Endodermal cell (in vitro differentiated cells): ENCODE measurements at regions not wholly inside any gene's neighbourhood (a gene's known extent, or its start where the extent isn't known, plus 50 kb on each side); places are given as distances from the start of the nearest gene placed in this dataset.

Experiments
- DNase-seq: peaks from one replicate; pipeline ENCODE4 v3.0.0-alpha.2; 2017
- H3K27ac ChIP-seq: 2 replicates; pipeline ENCODE4 v1.5.1; 2013; ENCODE audit warnings: mild to moderate bottlenecking, low read depth, low read length, moderate library complexity
- H3K27me3 ChIP-seq: 2 replicates; pipeline ENCODE4 v1.6.1; 2013; ENCODE audit warnings: mild to moderate bottlenecking, low read length, moderate library complexity; ENCODE audit not compliant: insufficient read depth, control insufficient read depth, poor library complexity, severe bottlenecking
- H3K36me3 ChIP-seq: 2 replicates; pipeline ENCODE4 v1.7.0; 2013; ENCODE audit warnings: mild to moderate bottlenecking, low read length, moderate library complexity; ENCODE audit not compliant: control insufficient read depth, insufficient read depth
- H3K4me1 ChIP-seq: one replicate; pipeline ENCODE4 v1.7.0; 2013; ENCODE audit warnings: low read length; ENCODE audit not compliant: control insufficient read depth, insufficient read depth
- H3K4me3 ChIP-seq: 2 replicates; pipeline ENCODE4 v1.5.1; 2013; ENCODE audit warnings: mild to moderate bottlenecking, low read length, moderate library complexity
- H3K9ac ChIP-seq: 2 replicates; pipeline ENCODE4 v1.6.1; 2013; ENCODE audit warnings: mild to moderate bottlenecking, low read length, moderate library complexity; ENCODE audit not compliant: poor library complexity, severe bottlenecking; ENCODE audit errors: extremely low read depth
- H3K9me3 ChIP-seq: 2 replicates; pipeline ENCODE4 v1.6.1; 2013; ENCODE audit warnings: mild to moderate bottlenecking, low read length, moderate library complexity; ENCODE audit not compliant: control insufficient read depth
- H3K27ac Mint-ChIP-seq: 2 replicates; pipeline ENCODE4 v1.8.0; 2020; ENCODE audit warnings: mixed read lengths
- H3K27me3 Mint-ChIP-seq: 2 replicates; pipeline ENCODE4 v1.8.0; 2021; ENCODE audit warnings: mild to moderate bottlenecking, mixed read lengths; ENCODE audit not compliant: insufficient read depth
- H3K36me3 Mint-ChIP-seq: 2 replicates; pipeline ENCODE4 v1.8.0; 2020; ENCODE audit warnings: low read depth, mixed read lengths
- H3K4me1 Mint-ChIP-seq: 2 replicates; pipeline ENCODE4 v1.8.0; 2020; ENCODE audit warnings: mixed read lengths
- H3K4me3 Mint-ChIP-seq: 2 replicates; pipeline ENCODE4 v1.8.0; 2020; ENCODE audit warnings: mild to moderate bottlenecking, moderate library complexity, mixed read lengths
- H3K9me3 Mint-ChIP-seq: 2 replicates; pipeline ENCODE4 v1.8.0; 2020; ENCODE audit warnings: mild to moderate bottlenecking, mixed read lengths
- WGBS, 2 experiments: methylation state at CpG; one replicate each; pipeline versions ENCODE4 v1.1.5 to v1.1.7; 2013; ENCODE audit warnings: missing lambda C conversion rate in 2 of 2, mixed read lengths in 1 of 2; ENCODE audit not compliant: insufficient coverage in 1 of 2, insufficient read length in 1 of 2; 5-methylcytosine and 5-hydroxymethylcytosine counted together
- TF ChIP-seq, protein P1 (sequence below): fragments of 200-600 bp; sonication (generic); conservative IDR thresholded peaks from 2 replicates; pipeline ENCODE4 v1.5.0; 2021; ENCODE audit warnings: antibody characterized with exemption, mild to moderate bottlenecking

DNA sequence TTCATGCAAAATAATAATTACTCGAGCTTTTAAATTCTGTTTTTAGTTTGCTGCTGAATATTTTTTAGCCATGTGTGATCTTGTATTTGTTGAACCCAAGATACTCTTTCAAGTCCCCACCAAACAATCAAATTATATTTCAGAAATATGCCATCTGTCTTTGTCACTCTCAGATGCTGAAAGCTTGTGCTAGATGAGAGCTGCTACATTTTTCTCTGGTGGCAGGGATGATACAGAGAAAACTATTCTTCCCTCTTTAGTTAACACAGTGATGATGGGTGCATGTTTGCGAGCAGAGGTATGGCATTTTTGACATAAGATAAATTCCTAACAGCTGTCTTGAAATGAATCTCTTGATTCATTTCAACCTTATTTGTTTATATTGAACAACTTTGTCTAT lies 100.6 kb upstream of the NPHP3 start:
- Histone ChIP-seq H3K9me3 (no peaks in the 10 kb centered on the region), H3K9ac (no peak overlapping the region), H3K4me1 (no peaks in the 10 kb centered on the region), H3K27ac (no peak overlapping the region), H3K27me3 (peaks cover 4% of the 10 kb centered on the region), H3K36me3 (no peaks in the 10 kb centered on the region), H3K4me3 (no peak overlapping the region)
- Mint-ChIP-seq H3K27ac (no peak overlapping the region), H3K36me3 (no peaks in the 10 kb centered on the region), H3K27me3 (no peaks in the 10 kb centered on the region), H3K9me3 (no peaks in the 10 kb centered on the region), H3K4me1 (no peaks in the 10 kb centered on the region), H3K4me3 (no peak overlapping the region)
- WGBS, 2 experiments = 100% methylated on average over 1 to 2 of the region's 2 CpGs
- no peak for DNase-seq
- TF ChIP-seq, protein P1, sequence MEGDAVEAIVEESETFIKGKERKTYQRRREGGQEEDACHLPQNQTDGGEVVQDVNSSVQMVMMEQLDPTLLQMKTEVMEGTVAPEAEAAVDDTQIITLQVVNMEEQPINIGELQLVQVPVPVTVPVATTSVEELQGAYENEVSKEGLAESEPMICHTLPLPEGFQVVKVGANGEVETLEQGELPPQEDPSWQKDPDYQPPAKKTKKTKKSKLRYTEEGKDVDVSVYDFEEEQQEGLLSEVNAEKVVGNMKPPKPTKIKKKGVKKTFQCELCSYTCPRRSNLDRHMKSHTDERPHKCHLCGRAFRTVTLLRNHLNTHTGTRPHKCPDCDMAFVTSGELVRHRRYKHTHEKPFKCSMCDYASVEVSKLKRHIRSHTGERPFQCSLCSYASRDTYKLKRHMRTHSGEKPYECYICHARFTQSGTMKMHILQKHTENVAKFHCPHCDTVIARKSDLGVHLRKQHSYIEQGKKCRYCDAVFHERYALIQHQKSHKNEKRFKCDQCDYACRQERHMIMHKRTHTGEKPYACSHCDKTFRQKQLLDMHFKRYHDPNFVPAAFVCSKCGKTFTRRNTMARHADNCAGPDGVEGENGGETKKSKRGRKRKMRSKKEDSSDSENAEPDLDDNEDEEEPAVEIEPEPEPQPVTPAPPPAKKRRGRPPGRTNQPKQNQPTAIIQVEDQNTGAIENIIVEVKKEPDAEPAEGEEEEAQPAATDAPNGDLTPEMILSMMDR = no peak

DNA sequence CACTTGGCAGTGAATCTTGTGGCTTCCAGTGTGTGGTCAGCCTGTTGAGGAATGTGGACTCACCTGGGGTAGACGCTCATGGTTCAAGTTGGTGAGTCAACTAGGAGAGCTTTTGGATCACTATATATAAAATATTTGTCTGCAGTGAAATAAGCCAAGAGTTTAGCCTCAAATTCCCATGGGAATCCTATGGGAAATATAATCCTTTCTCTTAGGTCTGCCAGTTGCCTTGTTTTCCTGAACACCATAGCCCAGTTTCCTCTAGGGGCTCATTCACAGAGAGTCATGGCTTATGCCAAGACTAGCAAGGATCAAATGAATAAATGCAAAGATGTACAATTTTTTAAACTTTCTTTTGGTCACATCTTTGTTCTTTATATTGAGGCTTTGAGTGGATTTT lies 100.1 kb upstream of the NPHP3 start:
- H3K9me3 Mint-ChIP-seq = no peaks in the 10 kb centered on the region
- no peaks in the 10 kb centered on the region for H3K27me3 Mint-ChIP-seq
- Histone ChIP-seq H3K9ac (no peak overlapping the region), H3K27ac (no peak overlapping the region), H3K36me3 (no peaks in the 10 kb centered on the region), H3K9me3 (no peaks in the 10 kb centered on the region), H3K27me3 (peaks cover 4% of the 10 kb centered on the region), H3K4me3 (no peak overlapping the region), H3K4me1 (no peaks in the 10 kb centered on the region)
- H3K36me3 Mint-ChIP-seq = no peaks in the 10 kb centered on the region
- no peak overlapping the region for H3K4me3 Mint-ChIP-seq
- no peak overlapping the region for H3K27ac Mint-ChIP-seq
- no peaks in the 10 kb centered on the region for H3K4me1 Mint-ChIP-seq
- TF ChIP-seq, protein P1 = no peak
- DNase-seq = no peak
- WGBS, 2 experiments = 90% methylated on average over 1 of the region's 1 CpG; no CpG with 5 or more reads in 1 of the 2 experiments

DNA sequence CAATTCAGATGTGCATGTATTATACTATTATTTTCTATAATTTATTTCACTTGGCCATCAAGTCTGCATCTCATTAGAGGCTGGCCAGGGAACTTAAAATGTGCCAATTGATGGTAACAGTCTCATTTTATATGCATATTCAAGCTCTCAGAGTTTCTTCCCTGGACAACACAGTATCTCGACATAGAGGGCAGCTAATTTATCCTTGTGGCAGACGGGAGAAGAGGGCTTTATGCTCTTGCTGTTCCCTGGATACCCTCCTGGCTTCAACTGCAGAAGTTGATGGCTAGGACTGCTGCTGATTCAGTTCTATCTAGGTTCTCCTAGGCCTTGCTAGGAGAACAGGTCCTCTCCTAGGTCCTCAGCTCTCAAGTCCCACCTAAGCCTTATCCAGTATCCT lies 99.1 kb upstream of the NPHP3 start:
- Mint-ChIP-seq H3K27ac (no peak overlapping the region), H3K4me3 (no peak overlapping the region), H3K27me3 (no peaks in the 10 kb centered on the region), H3K4me1 (no peaks in the 10 kb centered on the region), H3K9me3 (no peaks in the 10 kb centered on the region), H3K36me3 (no peaks in the 10 kb centered on the region)
- TF ChIP-seq, protein P1 = no peak
- 81 to 89% methylated on average over 2 of the region's 2 CpGs for WGBS, 2 experiments
- Histone ChIP-seq H3K4me3 (no peak overlapping the region), H3K27me3 (peaks cover 4% of the 10 kb centered on the region), H3K27ac (no peak overlapping the region), H3K4me1 (no peaks in the 10 kb centered on the region), H3K9ac (no peak overlapping the region), H3K36me3 (no peaks in the 10 kb centered on the region), H3K9me3 (no peaks in the 10 kb centered on the region)
- no peak for DNase-seq
